ENCODE measurements at regions not wholly inside any gene's neighbourhood (a gene's known extent, or its start where the extent isn't known, plus 50 kb on each side); places are given as distances from the start of the nearest gene placed in this dataset.
"Not testable (repeated sequence)": the region's sequence is repeated elsewhere in the genome, so short reads cannot be mapped to it uniquely, and the experiment has no call there.

- ChIA-PET POLR2A (no interaction called here), CTCF (no interaction called here)
- no peak for DNase-seq (ENCODE audit: low read depth, low spot score)
- no peak for TF ChIP-seq CTCF (IDR thresholded peaks at IDR 0.05; ENCODE audit: low read depth, low read length)
- H3K27me3 ChIP-seq (ENCODE audit: control insufficient read depth, insufficient read depth, low read length) = no peaks in the 10 kb centered on the region
- H3K4me3 ChIP-seq (ENCODE audit: low read depth, low read length) = no peak overlapping the region
- H3K27ac ChIP-seq (ENCODE audit: low read depth, low read length) = no peak overlapping the region
- no peaks in the 10 kb centered on the region for H3K9me3 ChIP-seq (ENCODE audit: control insufficient read depth, insufficient read depth, low read length)
Measured at GRCh38 chr13:85142351-85142927, 656.8 kb downstream of the SLITRK6 start.

GRCh38 chr13:85141401-85141800 is 657.8 kb downstream of the SLITRK6 start:
- H3K27ac ChIP-seq (ENCODE audit: low read depth, low read length) = no peak overlapping the region
- no peak for TF ChIP-seq CTCF (IDR thresholded peaks at IDR 0.05; ENCODE audit: low read depth, low read length)
- no peaks in the 10 kb centered on the region for H3K27me3 ChIP-seq (ENCODE audit: control insufficient read depth, insufficient read depth, low read length)
- no peak overlapping the region for H3K4me3 ChIP-seq (ENCODE audit: low read depth, low read length)
- ChIA-PET POLR2A (no interaction called here), CTCF (no interaction called here)
- no peaks in the 10 kb centered on the region for H3K9me3 ChIP-seq (ENCODE audit: control insufficient read depth, insufficient read depth, low read length)
- no peak for DNase-seq (ENCODE audit: low read depth, low spot score)

- ChIA-PET CTCF (no interaction called here), POLR2A (no interaction called here)
- Histone ChIP-seq H3K4me3 (ENCODE audit: low read depth, low read length) (no peak overlapping the region), H3K27ac (ENCODE audit: low read depth, low read length) (no peak overlapping the region), H3K9me3 (ENCODE audit: control insufficient read depth, insufficient read depth, low read length) (no peaks in the 10 kb centered on the region), H3K27me3 (ENCODE audit: control insufficient read depth, insufficient read depth, low read length) (no peaks in the 10 kb centered on the region)
- DNase-seq (ENCODE audit: low read depth, low spot score) = no peak
- no peak for TF ChIP-seq CTCF (IDR thresholded peaks at IDR 0.05; ENCODE audit: low read depth, low read length)
Measured at GRCh38 chr13:85140192-85140591, 659.0 kb downstream of the SLITRK6 start.

GRCh38 chr13:85137516-85137915 is 661.7 kb downstream of the SLITRK6 start:
- H3K9me3 ChIP-seq (ENCODE audit: control insufficient read depth, insufficient read depth, low read length) = no peaks in the 10 kb centered on the region
- H3K27ac ChIP-seq (ENCODE audit: low read depth, low read length) = no peak overlapping the region
- H3K4me3 ChIP-seq (ENCODE audit: low read depth, low read length) = no peak overlapping the region
- no peak for DNase-seq (ENCODE audit: low read depth, low spot score)
- H3K27me3 ChIP-seq (ENCODE audit: control insufficient read depth, insufficient read depth, low read length) = no peaks in the 10 kb centered on the region
- ChIA-PET CTCF (no interaction called here), POLR2A (no interaction called here)
- no peak for TF ChIP-seq CTCF (IDR thresholded peaks at IDR 0.05; ENCODE audit: low read depth, low read length)

- H3K27ac ChIP-seq (ENCODE audit: low read depth, low read length) = no peak overlapping the region
- no peak overlapping the region for H3K4me3 ChIP-seq (ENCODE audit: low read depth, low read length)
- no peak for DNase-seq (ENCODE audit: low read depth, low spot score)
- POLR2A ChIA-PET = no interaction called here
- H3K27me3 ChIP-seq (ENCODE audit: control insufficient read depth, insufficient read depth, low read length) = no peaks in the 10 kb centered on the region
- TF ChIP-seq CTCF (IDR thresholded peaks at IDR 0.05; ENCODE audit: low read depth, low read length) = no peak
- no peaks in the 10 kb centered on the region for H3K9me3 ChIP-seq (ENCODE audit: control insufficient read depth, insufficient read depth, low read length)
- CTCF ChIA-PET = no interaction called here
Measured at GRCh38 chr13:85132986-85133385, 666.2 kb downstream of the SLITRK6 start.

- H3K4me3 ChIP-seq (ENCODE audit: low read depth, low read length); POLR2A ChIA-PET; H3K27me3 ChIP-seq (ENCODE audit: control insufficient read depth, insufficient read depth, low read length); H3K27ac ChIP-seq (ENCODE audit: low read depth, low read length); H3K9me3 ChIP-seq (ENCODE audit: control insufficient read depth, insufficient read depth, low read length); DNase-seq (ENCODE audit: low read depth, low spot score); CTCF ChIA-PET: not testable (repeated sequence)
Measured at GRCh38 chr13:85123501-85123900, 675.7 kb downstream of the SLITRK6 start.
